AG08396 (cell line): ENCODE measurements at regions not wholly inside any gene's neighbourhood (a gene's known extent, or its start where the extent isn't known, plus 50 kb on each side); places are given as distances from the start of the nearest gene placed in this dataset.
"Not testable (repeated sequence)": the region's sequence is repeated elsewhere in the genome, so short reads cannot be mapped to it uniquely, and the experiment has no call there.

Source experiments
- DNase-seq: peaks from one replicate; pipeline ENCODE4 v3.0.0; 2012; ENCODE audit warnings: low spot score, mixed read lengths

DNA sequence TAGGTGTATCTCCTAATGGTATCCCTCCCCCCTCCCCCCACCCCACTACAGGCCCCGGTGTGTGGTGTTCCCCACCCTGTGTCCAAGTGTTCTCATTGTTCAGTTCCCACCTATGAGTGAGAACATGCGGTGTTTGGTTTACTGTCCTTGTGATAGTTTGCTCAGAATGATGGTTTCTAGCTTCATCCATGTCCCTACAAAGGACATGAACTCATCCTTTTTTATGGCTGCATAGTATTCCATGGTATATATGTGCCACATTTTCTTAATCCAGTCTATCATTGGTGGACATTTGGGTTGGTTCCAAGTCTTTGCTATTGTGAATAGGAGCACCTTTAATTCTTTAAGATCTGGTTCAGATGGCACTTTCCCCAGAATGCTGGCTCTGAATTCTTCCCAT is 58.5 kb upstream of the PTGFRN start:
- DNase-seq = not testable (repeated sequence)

- no peak for DNase-seq
Measured at GRCh38 chr1:116851846-116852245, 57.9 kb upstream of the PTGFRN start.

DNA sequence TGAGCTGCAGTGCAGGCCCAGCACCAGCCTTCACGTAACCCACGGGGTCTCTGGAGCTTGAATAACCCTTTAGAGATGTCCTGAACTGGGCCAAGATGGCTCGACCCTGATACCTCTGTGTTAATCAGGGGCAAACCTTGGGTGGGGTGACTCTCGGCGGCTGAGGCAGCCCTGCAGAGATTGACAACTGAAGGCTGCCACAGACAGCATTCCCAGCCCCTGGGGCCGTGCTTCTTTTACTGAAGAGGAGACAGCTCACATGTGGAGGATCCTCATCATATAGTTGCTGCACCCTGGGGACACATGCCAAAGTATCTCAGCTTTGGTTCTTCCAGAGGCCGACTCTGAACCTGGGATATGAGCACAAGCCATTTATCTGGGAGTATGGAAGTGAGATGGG is 57.3 kb upstream of the PTGFRN start:
- no peak for DNase-seq

DNA sequence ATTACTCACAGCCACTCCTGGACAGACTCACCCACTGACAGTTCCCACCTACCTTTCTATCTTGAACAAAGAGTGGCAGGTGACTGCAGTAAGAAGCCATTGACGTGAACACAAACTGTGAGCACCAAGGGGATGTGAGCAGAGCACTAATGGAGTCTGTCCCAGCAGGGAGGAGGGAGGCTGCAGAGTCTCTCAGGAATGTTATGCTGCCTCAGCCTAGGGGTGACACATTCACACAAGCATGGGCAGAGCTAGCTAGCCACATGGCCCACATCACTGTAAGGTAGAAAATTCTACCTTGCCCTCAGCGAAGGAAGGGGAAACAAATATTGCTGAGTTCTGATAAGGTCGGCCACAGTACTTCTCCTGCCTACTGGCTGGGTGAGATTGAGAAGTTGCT is 56.8 kb upstream of the PTGFRN start:
- no peak for DNase-seq

DNA sequence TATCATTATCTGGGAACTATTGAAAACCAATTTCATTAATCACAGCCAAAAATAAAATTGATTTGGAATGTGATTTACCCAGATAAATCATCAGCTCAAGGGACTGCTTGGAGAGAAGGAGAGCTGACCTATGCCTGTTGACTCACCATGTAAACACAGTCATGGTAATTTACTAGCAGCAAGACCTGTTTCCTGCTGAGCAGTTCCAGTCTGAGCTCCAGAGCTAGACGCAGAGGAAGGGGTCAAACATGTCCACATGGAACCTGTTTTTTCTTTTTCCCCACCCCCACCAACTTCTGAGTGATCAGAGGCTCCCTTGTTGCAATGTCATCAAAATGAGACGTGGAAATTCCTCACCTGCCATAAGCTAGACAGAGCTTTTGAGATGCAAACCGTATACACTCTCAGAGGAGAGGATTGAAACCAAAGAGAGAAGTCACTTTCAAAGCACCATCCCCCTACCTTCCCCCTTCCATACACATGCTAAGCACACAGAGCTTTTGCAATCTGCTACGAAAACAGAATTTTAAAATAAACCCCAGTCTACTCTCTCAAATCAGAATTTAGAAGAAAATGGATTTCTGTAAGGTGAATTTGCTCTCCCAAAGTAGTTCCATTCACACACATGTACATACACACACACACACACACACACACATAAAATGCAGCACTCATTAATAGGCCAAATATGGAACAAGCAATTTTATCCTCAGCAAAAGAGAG is 55.9 kb upstream of the PTGFRN start:
- peak; percentile 59 for DNase-seq

GRCh38 chr1:116854403-116854690 is 55.4 kb upstream of the PTGFRN start:
- DNase-seq = no peak

GRCh38 chr1:116854716-116855115 is 55.0 kb upstream of the PTGFRN start:
- DNase-seq = no peak

GRCh38 chr1:116855191-116855619 is 54.5 kb upstream of the PTGFRN start:
- DNase-seq = no peak

DNA sequence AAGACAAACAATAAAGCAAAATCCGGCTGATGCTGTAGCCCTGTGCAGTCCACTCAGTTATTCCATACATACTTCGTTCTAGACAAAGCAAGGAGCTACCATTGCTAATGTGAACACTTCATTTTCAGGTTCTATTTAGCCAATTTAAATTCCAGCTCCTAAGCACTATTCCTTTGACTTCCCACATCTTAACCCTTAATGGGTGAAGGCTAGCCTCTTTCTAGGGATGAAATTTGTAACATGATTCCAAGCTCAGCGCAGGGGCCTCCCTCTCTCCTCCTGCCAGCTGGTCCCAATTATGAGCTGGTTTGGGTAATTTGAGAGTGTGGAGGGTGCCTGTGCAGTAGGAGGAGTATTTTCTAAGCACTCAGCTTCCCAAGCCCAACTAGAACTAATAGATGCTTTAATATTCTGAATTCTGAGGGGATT is 53.9 kb upstream of the PTGFRN start:
- peak; percentile 55 for DNase-seq

- DNase-seq = no peak
Measured at GRCh38 chr1:116856312-116856711, 53.4 kb upstream of the PTGFRN start.

DNA sequence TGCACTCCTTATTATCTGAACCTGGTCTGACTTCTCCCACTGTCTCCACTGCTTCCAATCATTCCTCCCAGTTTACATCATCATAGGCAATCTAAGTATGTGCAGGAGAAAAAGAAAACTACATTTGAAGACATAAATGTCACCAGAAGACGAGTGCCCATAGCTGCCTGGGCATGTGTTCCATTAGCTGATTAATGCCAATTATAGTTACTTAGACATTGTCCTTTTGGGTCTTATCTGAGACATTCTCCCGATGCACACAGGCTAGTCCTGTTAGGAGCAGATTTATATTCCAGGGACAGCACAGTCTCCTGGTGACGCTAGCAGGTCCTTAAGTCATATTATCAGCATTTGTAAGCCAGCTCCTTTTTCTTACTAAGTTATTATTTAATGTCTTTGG is 52.6 kb upstream of the PTGFRN start:
- DNase-seq = no peak
